K562 (cell line): ENCODE measurements at regions not wholly inside any gene's neighbourhood (a gene's known extent, or its start where the extent isn't known, plus 50 kb on each side); places are given as distances from the start of the nearest gene placed in this dataset.

ENCODE experiments used
- ATAC-seq: fragments of 200-7000 bp; cut with Tn5 transposase; 3 replicates; pipeline ENCODE4 v1.9.1; 2020; ENCODE audit warnings: moderate library complexity
- BruUV-seq: library from RNA; stranded (reverse); fragments of 400-500 nt; replicated peaks from 2 replicates; lab custom pipeline; 2021; lab: Mats Ljungman, UMichigan
- CTCF ChIA-PET: fragments of 300-600 bp; formaldehyde crosslinking; extraction: SDS; loops from one replicate; lab custom pipeline; 2021; ENCODE audit warnings: low intra/inter-chr PET ratio; lab: Yijun Ruan, JAX
- POLR2A ChIA-PET: fragments of 300-600, 350-650 bp; sonication (Branson Sonifier 250); formaldehyde crosslinking; extraction: SDS; loops from one replicate; lab custom pipeline; 2021; ENCODE audit warnings: antibody characterized with exemption, inconsistent platforms; lab: Yijun Ruan, JAX
- DNase-seq, 4 experiments: peaks; one replicate each; pipeline versions ENCODE4 v3.0.0 to v3.0.0-alpha.2; 2011 to 2018; ENCODE audit warnings: low spot score in 3 of 4, mixed read lengths in 3 of 4; ENCODE audit errors: extremely low read depth in 1 of 4
- FAIRE-seq: peaks from 2 replicates; lab custom pipeline; 2011; peaks lifted over from hg19 to GRCh38; lab: Jason Lieb, UNC
- H2AFZ ChIP-seq: 2 replicates; pipeline ENCODE4 v1.6.0; 2011; ENCODE audit warnings: low read depth, low read length, control low read depth, inconsistent platforms
- H3K27ac ChIP-seq: fragments of 200-600 bp; 3 replicates; pipeline ENCODE4 v1.8.0; 2011; ENCODE audit warnings: low read depth, mild to moderate bottlenecking, control low read depth, inconsistent platforms, low read length, moderate library complexity, mixed read lengths; ENCODE audit errors: extremely low read depth
- H3K27me3 ChIP-seq, 2 experiments: fragments of 300-600 bp in 1 of 2; 2 replicates in 1 of 2; 3 replicates in 1 of 2; pipeline versions ENCODE4 v1.6.0 to v1.8.0; 2011; ENCODE audit warnings: inconsistent platforms in 2 of 2, low read length in 2 of 2, mild to moderate bottlenecking in 1 of 2, mixed read lengths in 1 of 2, moderate library complexity in 1 of 2; ENCODE audit not compliant: control insufficient read depth in 2 of 2, insufficient read depth in 2 of 2
- H3K36me3 ChIP-seq: fragments of 300-600 bp; 3 replicates; pipeline ENCODE4 v1.8.0; 2011; ENCODE audit warnings: mild to moderate bottlenecking, low read length, inconsistent platforms; ENCODE audit not compliant: control insufficient read depth, insufficient read depth
- H3K4me1 ChIP-seq, 2 experiments: fragments of 200-600 bp in 1 of 2; replicated peaks in 1 of 2; 2 replicates in 1 of 2; 3 replicates in 1 of 2; pipeline versions ENCODE4 v1.5.1 to v1.8.0; 2011; ENCODE audit warnings: inconsistent platforms in 2 of 2, low read length in 2 of 2, mild to moderate bottlenecking in 1 of 2, mixed read lengths in 1 of 2, moderate library complexity in 1 of 2; ENCODE audit not compliant: control insufficient read depth in 2 of 2, insufficient read depth in 2 of 2
- H3K4me2 ChIP-seq: 2 replicates; pipeline ENCODE4 v1.6.1; 2011; ENCODE audit warnings: low read length, control low read depth, inconsistent platforms, mixed read lengths; ENCODE audit not compliant: insufficient read depth
- H3K4me3 ChIP-seq: fragments of 200-600 bp; sonication (generic), shearing (Covaris generic); 2 replicates; pipeline ENCODE4 v1.5.1; 2016; ENCODE audit warnings: control low read depth, inconsistent platforms
- H3K79me2 ChIP-seq: fragments of 200-600 bp; 3 replicates; pipeline ENCODE4 v1.8.0; 2011; ENCODE audit warnings: low read length, inconsistent platforms; ENCODE audit not compliant: control insufficient read depth, insufficient read depth
- H3K9ac ChIP-seq, 2 experiments: 2 replicates each; pipeline versions ENCODE4 v1.6.0 to v1.6.1; 2011; ENCODE audit warnings: low read depth in 2 of 2, low read length in 2 of 2, control low read depth in 1 of 2, inconsistent platforms in 1 of 2, mild to moderate bottlenecking in 1 of 2, mixed read lengths in 1 of 2; ENCODE audit not compliant: insufficient read depth in 1 of 2
- H3K9me1 ChIP-seq: one replicate; pipeline ENCODE4 v1.6.0; 2011; ENCODE audit warnings: inconsistent platforms, mild to moderate bottlenecking, low read length, moderate library complexity; ENCODE audit not compliant: control insufficient read depth, insufficient read depth
- H3K9me3 ChIP-seq: replicated peaks from 2 replicates; pipeline ENCODE4 v1.5.1; 2011; ENCODE audit warnings: low read depth, low read length, inconsistent platforms; ENCODE audit not compliant: control insufficient read depth, insufficient read depth
- H4K20me1 ChIP-seq: replicated peaks from 2 replicates; pipeline ENCODE4 v1.6.1; 2011; ENCODE audit warnings: low read length, inconsistent platforms, mixed read lengths; ENCODE audit not compliant: control insufficient read depth, insufficient read depth
- ESRRA ChIP-seq: fragments of 450-650 bp; IDR thresholded peaks from 2 replicates; pipeline ENCODE4 v1.6.1; 2014; ENCODE audit warnings: low read depth, mild to moderate bottlenecking, moderate library complexity, borderline replicate concordance
- EWSR1 ChIP-seq: fragments of 450-650 bp; IDR thresholded peaks from 2 replicates; pipeline ENCODE4 v1.6.1; 2018; ENCODE audit warnings: borderline replicate concordance, mild to moderate bottlenecking, low read depth, moderate library complexity; ENCODE audit not compliant: partially characterized antibody
- EZH2 ChIP-seq: IDR thresholded peaks from 2 replicates; pipeline ENCODE4 v1.6.1; 2012; ENCODE audit warnings: low read depth, mild to moderate bottlenecking, inconsistent platforms, low read length, borderline replicate concordance
- IRF2 ChIP-seq: sonication (generic); formaldehyde crosslinking; IDR thresholded peaks from 2 replicates; pipeline ENCODE4 v1.8.1; 2022; ENCODE audit warnings: mild to moderate bottlenecking, missing genetic modification reagents
- NFE2L1 ChIP-seq: fragments of 450-650 bp; IDR thresholded peaks from 2 replicates; pipeline ENCODE4 v1.6.1; 2016; ENCODE audit warnings: missing genetic modification characterization, low read depth, mild to moderate bottlenecking, missing compliant biosample characterization, moderate library complexity, borderline replicate concordance
- TRIM24 ChIP-seq, 2 experiments: fragments of 450-650 bp; IDR thresholded peaks; 2 replicates each; pipeline ENCODE4 v1.6.1; 2016
- ZNF239 ChIP-seq: fragments of 250-450 bp; sonication (Bioruptor Pico); IDR thresholded peaks from 2 replicates; pipeline ENCODE4 v1.4.0; 2020; ENCODE audit warnings: mild to moderate bottlenecking
- WGBS: fragments of 100-300 bp; shearing (Covaris generic); methylation state at CpG from one replicate; pipeline ENCODE4 v1.1.6; 2016; ENCODE audit warnings: low coverage, mixed read lengths; ENCODE audit not compliant: insufficient coverage; ENCODE audit errors: missing lambda C conversion rate; 5-methylcytosine and 5-hydroxymethylcytosine counted together
- in situ Hi-C: fragments of 300-500 bp; cut with MboI; formaldehyde crosslinking; loops from 4 replicates; pipeline ENCODE4 v1.15.0; 2018; ENCODE audit warnings: inconsistent platforms, mixed read lengths
- intact Hi-C: fragments of 100-400 bp; cut with micrococcal nuclease; formaldehyde crosslinking; loops from 2 replicates; pipeline ENCODE4 v1.14.2; 2022

GRCh38 chr20:58010186-58010585, 218.3 kb downstream of the ANKRD60 start:
- H3K27ac ChIP-seq = no peak overlapping the region
- no peaks in the 10 kb centered on the region for H3K4me1 ChIP-seq
- no peaks in the 10 kb centered on the region for H3K36me3 ChIP-seq
- H3K9ac ChIP-seq = no peak overlapping the region
- intact Hi-C loops = no loop called here
- no peak overlapping the region for H3K4me2 ChIP-seq
- in situ Hi-C loops = no loop called here
- no peaks in the 10 kb centered on the region for H4K20me1 ChIP-seq
- H3K79me2 ChIP-seq = no peaks in the 10 kb centered on the region
- peaks cover 12 to 48% of the 10 kb centered on the region in 2 experiments; a peak in 3 of 5 replicates for H3K27me3 ChIP-seq
- H3K9me3 ChIP-seq = no peaks in the 10 kb centered on the region
- CTCF ChIA-PET = interaction anchor here (0.6 kb wide), 1 partner anchor 73 kb away, joined by 3 read pairs; no protein-coding TSS in a partner anchor
- WGBS = 1% methylated on average over 7 of the region's 7 CpGs
- H3K4me3 ChIP-seq = no peak overlapping the region
- H2AFZ ChIP-seq = no peak overlapping the region
- FAIRE-seq = no peak
- POLR2A ChIA-PET = interaction anchor here (0.6 kb wide), 1 partner anchor 11 kb away, joined by 4 read pairs; no protein-coding TSS in a partner anchor
- no TSS peak for BruUV-seq
- no peak for ATAC-seq
- H3K9me1 ChIP-seq = no peaks in the 10 kb centered on the region
- DNase-seq = no peak
- 0 out of 2 replicates have a peak, but pooled peaks have one; percentile 43 for TF ChIP-seq ESRRA
- no peak for TF ChIP-seq IRF2
- no peak for TF ChIP-seq EZH2

- H3K9me3 ChIP-seq = no peaks in the 10 kb centered on the region
- H3K4me1 ChIP-seq = no peaks in the 10 kb centered on the region
- no peak overlapping the region for H2AFZ ChIP-seq
- ChIA-PET POLR2A (no interaction called here), CTCF (no interaction called here)
- no peak overlapping the region for H3K4me3 ChIP-seq
- no TSS peak for BruUV-seq
- no peak for TF ChIP-seq NFE2L1 (tag)
- TF ChIP-seq EWSR1 = no peak
- no peak for TF ChIP-seq TRIM24 (IDR thresholded peaks at IDR 0.05)
- no peak for TF ChIP-seq ZNF239
- H3K4me2 ChIP-seq = no peak overlapping the region
- no peaks in the 10 kb centered on the region for H3K36me3 ChIP-seq
- intact Hi-C loops (no loop called here), in situ Hi-C loops (no loop called here)
- FAIRE-seq (no peak), DNase-seq (no peak), ATAC-seq (no peak)
- 0% methylated on average over 4 of the region's 4 CpGs for WGBS
- no peaks in the 10 kb centered on the region for H4K20me1 ChIP-seq
- H3K9ac ChIP-seq = no peak overlapping the region
- H3K9me1 ChIP-seq = no peaks in the 10 kb centered on the region
- H3K27ac ChIP-seq = no peak overlapping the region
- no peaks in the 10 kb centered on the region for H3K79me2 ChIP-seq
- H3K27me3 ChIP-seq = peaks cover 12 to 48% of the 10 kb centered on the region in 2 experiments; a peak in 3 of 5 replicates
These were observed 219.6 kb downstream of the ANKRD60 start for GRCh38 chr20:58008866-58009265.
